ENCODE measurements at regions not wholly inside any gene's neighbourhood (a gene's known extent, or its start where the extent isn't known, plus 50 kb on each side); places are given as distances from the start of the nearest gene placed in this dataset.
A peak's percentile ranks its signal among the peaks of the same experiment; 100 is the strongest.

- intact Hi-C loops (cut with DNase I) = no loop called here
- no peak overlapping the region for H3K27ac ChIP-seq (ENCODE audit: low read length)
- DNase-seq (no peak), ATAC-seq (no peak)
- H3K27me3 ChIP-seq (ENCODE audit: control insufficient read depth, insufficient read depth) = no peaks in the 10 kb centered on the region
- no peaks in the 10 kb centered on the region for H3K4me1 ChIP-seq (ENCODE audit: control insufficient read depth, insufficient read depth, low read length)
- H3K9me3 ChIP-seq (ENCODE audit: control insufficient read depth, low read length) = no peaks in the 10 kb centered on the region
- H3K4me3 ChIP-seq (ENCODE audit: low read length) = no peak overlapping the region
- 83% methylated on average over 5 of the region's 5 CpGs for WGBS
Measured at GRCh38 chr10:22875581-22875980, 52.3 kb upstream of the ARMC3 start.

- 85% methylated on average over 7 of the region's 7 CpGs for WGBS
- ATAC-seq (peak in 1 of 2 donors; percentile 59), DNase-seq (peak in 1 of 3 donors; percentile 53)
- no peaks in the 10 kb centered on the region for H3K27me3 ChIP-seq (ENCODE audit: control insufficient read depth, insufficient read depth)
- intact Hi-C loops (cut with DNase I) = no loop called here
- no peak overlapping the region for H3K27ac ChIP-seq (ENCODE audit: low read length)
- H3K9me3 ChIP-seq (ENCODE audit: control insufficient read depth, low read length) = no peaks in the 10 kb centered on the region
- no peaks in the 10 kb centered on the region for H3K4me1 ChIP-seq (ENCODE audit: control insufficient read depth, insufficient read depth, low read length)
- H3K4me3 ChIP-seq (ENCODE audit: low read length) = no peak overlapping the region
Measured at GRCh38 chr10:22874189-22874854, 53.5 kb upstream of the ARMC3 start.

- intact Hi-C loops (cut with DNase I) = no loop called here
- Histone ChIP-seq H3K27me3 (ENCODE audit: control insufficient read depth, insufficient read depth) (no peaks in the 10 kb centered on the region), H3K4me3 (ENCODE audit: low read length) (no peak overlapping the region), H3K9me3 (ENCODE audit: control insufficient read depth, low read length) (no peaks in the 10 kb centered on the region), H3K4me1 (ENCODE audit: control insufficient read depth, insufficient read depth, low read length) (peaks cover 5% of the 10 kb centered on the region), H3K27ac (ENCODE audit: low read length) (no peak overlapping the region)
- no peak for DNase-seq
- ATAC-seq = no peak
- WGBS = 94% methylated on average over 2 of the region's 2 CpGs
Measured at GRCh38 chr10:22856444-22857074, 71.3 kb upstream of the ARMC3 start.

GRCh38 chr10:22854935-22855421 lies 72.9 kb upstream of the ARMC3 start:
- intact Hi-C loops (cut with DNase I) = no loop called here
- no peaks in the 10 kb centered on the region for H3K9me3 ChIP-seq (ENCODE audit: control insufficient read depth, low read length)
- DNase-seq (no peak), ATAC-seq (peak; percentile 90 to 95)
- WGBS = 24% methylated on average over 4 of the region's 4 CpGs
- peak overlapping the region; percentile 95 for H3K27ac ChIP-seq (ENCODE audit: low read length)
- H3K27me3 ChIP-seq (ENCODE audit: control insufficient read depth, insufficient read depth) = no peaks in the 10 kb centered on the region
- H3K4me1 ChIP-seq (ENCODE audit: control insufficient read depth, insufficient read depth, low read length) = peaks cover 6% of the 10 kb centered on the region
- H3K4me3 ChIP-seq (ENCODE audit: low read length) = no peak overlapping the region

GRCh38 chr10:22853906-22854447 lies 73.9 kb upstream of the ARMC3 start:
- WGBS = 90% methylated on average over 5 of the region's 5 CpGs
- H3K4me1 ChIP-seq (ENCODE audit: control insufficient read depth, insufficient read depth, low read length) = peaks cover 11% of the 10 kb centered on the region
- no peak overlapping the region for H3K4me3 ChIP-seq (ENCODE audit: low read length)
- H3K9me3 ChIP-seq (ENCODE audit: control insufficient read depth, low read length) = no peaks in the 10 kb centered on the region
- DNase-seq (no peak), ATAC-seq (no peak)
- intact Hi-C loops (cut with DNase I) = no loop called here
- H3K27me3 ChIP-seq (ENCODE audit: control insufficient read depth, insufficient read depth) = no peaks in the 10 kb centered on the region
- no peak overlapping the region for H3K27ac ChIP-seq (ENCODE audit: low read length)

- H3K4me3 ChIP-seq (ENCODE audit: low read length) = no peak overlapping the region
- H3K9me3 ChIP-seq (ENCODE audit: control insufficient read depth, low read length) = no peaks in the 10 kb centered on the region
- ATAC-seq = no peak
- DNase-seq = no peak
- H3K27ac ChIP-seq (ENCODE audit: low read length) = no peak overlapping the region
- intact Hi-C loops (cut with DNase I) = no loop called here
- no peaks in the 10 kb centered on the region for H3K27me3 ChIP-seq (ENCODE audit: control insufficient read depth, insufficient read depth)
- peaks cover 16% of the 10 kb centered on the region for H3K4me1 ChIP-seq (ENCODE audit: control insufficient read depth, insufficient read depth, low read length)
- WGBS = 88% methylated on average over 6 of the region's 6 CpGs
Measured at GRCh38 chr10:22852712-22853353, 75.0 kb upstream of the ARMC3 start.

GRCh38 chr10:22851865-22852239 lies 76.0 kb upstream of the ARMC3 start:
- DNase-seq (no peak), ATAC-seq (no peak)
- Histone ChIP-seq H3K27ac (ENCODE audit: low read length) (no peak overlapping the region), H3K4me3 (ENCODE audit: low read length) (no peak overlapping the region), H3K27me3 (ENCODE audit: control insufficient read depth, insufficient read depth) (no peaks in the 10 kb centered on the region), H3K9me3 (ENCODE audit: control insufficient read depth, low read length) (no peaks in the 10 kb centered on the region), H3K4me1 (ENCODE audit: control insufficient read depth, insufficient read depth, low read length) (peaks cover 16% of the 10 kb centered on the region)
- intact Hi-C loops (cut with DNase I) = no loop called here
- 87% methylated on average over 5 of the region's 5 CpGs for WGBS

- 81% methylated on average over 3 of the region's 3 CpGs for WGBS
- no peak for DNase-seq
- Histone ChIP-seq H3K4me3 (ENCODE audit: low read length) (no peak overlapping the region), H3K9me3 (ENCODE audit: control insufficient read depth, low read length) (no peaks in the 10 kb centered on the region), H3K4me1 (ENCODE audit: control insufficient read depth, insufficient read depth, low read length) (peaks cover 16% of the 10 kb centered on the region), H3K27ac (ENCODE audit: low read length) (no peak overlapping the region), H3K27me3 (ENCODE audit: control insufficient read depth, insufficient read depth) (no peaks in the 10 kb centered on the region)
- ATAC-seq = no peak
- intact Hi-C loops (cut with DNase I) = no loop called here
Measured at GRCh38 chr10:22850541-22850940, 77.3 kb upstream of the ARMC3 start.

- Histone ChIP-seq H3K27ac (ENCODE audit: low read length) (peak overlapping the region; percentile 100), H3K4me3 (ENCODE audit: low read length) (no peak overlapping the region), H3K4me1 (ENCODE audit: control insufficient read depth, insufficient read depth, low read length) (peaks cover 13% of the 10 kb centered on the region), H3K27me3 (ENCODE audit: control insufficient read depth, insufficient read depth) (no peaks in the 10 kb centered on the region), H3K9me3 (ENCODE audit: control insufficient read depth, low read length) (no peaks in the 10 kb centered on the region)
- peak; percentile 99 to 100 for ATAC-seq
- 26% methylated on average over 12 of the region's 12 CpGs for WGBS
- intact Hi-C loops (cut with DNase I) = no loop called here
- DNase-seq = peak; percentile 94 to 98 (median 96)
Measured at GRCh38 chr10:22849077-22849805, 78.6 kb upstream of the ARMC3 start.

GRCh38 chr10:22848509-22848908 lies 79.3 kb upstream of the ARMC3 start:
- H3K4me3 ChIP-seq (ENCODE audit: low read length) = no peak overlapping the region
- no peak for ATAC-seq
- peaks cover 13% of the 10 kb centered on the region for H3K4me1 ChIP-seq (ENCODE audit: control insufficient read depth, insufficient read depth, low read length)
- H3K27me3 ChIP-seq (ENCODE audit: control insufficient read depth, insufficient read depth) = no peaks in the 10 kb centered on the region
- 80% methylated on average over 4 of the region's 4 CpGs for WGBS
- intact Hi-C loops (cut with DNase I) = no loop called here
- H3K9me3 ChIP-seq (ENCODE audit: control insufficient read depth, low read length) = no peaks in the 10 kb centered on the region
- DNase-seq = no peak
- peak overlapping the region; percentile 100 for H3K27ac ChIP-seq (ENCODE audit: low read length)

GRCh38 chr10:22846294-22846693 lies 81.6 kb upstream of the ARMC3 start:
- Histone ChIP-seq H3K9me3 (ENCODE audit: control insufficient read depth, low read length) (no peaks in the 10 kb centered on the region), H3K4me1 (ENCODE audit: control insufficient read depth, insufficient read depth, low read length) (peaks cover 11% of the 10 kb centered on the region), H3K27ac (ENCODE audit: low read length) (no peak overlapping the region), H3K27me3 (ENCODE audit: control insufficient read depth, insufficient read depth) (no peaks in the 10 kb centered on the region), H3K4me3 (ENCODE audit: low read length) (no peak overlapping the region)
- WGBS = 95% methylated on average over 2 of the region's 2 CpGs
- DNase-seq = no peak
- intact Hi-C loops (cut with DNase I) = no loop called here
- no peak for ATAC-seq
